HG02678 (cell line): ENCODE measurements at regions not wholly inside any gene's neighbourhood (a gene's known extent, or its start where the extent isn't known, plus 50 kb on each side); places are given as distances from the start of the nearest gene placed in this dataset.
A peak's percentile ranks its signal among the peaks of the same experiment; 100 is the strongest.

Source experiments
- ATAC-seq: cut with Tn5 transposase; IDR thresholded peaks from one replicate; pipeline ENCODE4 v1.9.1; 2021; ENCODE audit warnings: mild to moderate bottlenecking, moderate library complexity; ENCODE audit not compliant: unreplicated experiment

GRCh38 chr14:58780605-58781004 lies 142.8 kb downstream of the DACT1 start:
- no peak for ATAC-seq

GRCh38 chr14:58782011-58782410 lies 144.2 kb downstream of the DACT1 start:
- no peak for ATAC-seq

GRCh38 chr14:58783792-58784511 lies 146.2 kb downstream of the DACT1 start:
- no peak for ATAC-seq

- no peak for ATAC-seq
Measured at GRCh38 chr14:58784931-58785330, 147.2 kb downstream of the DACT1 start.

GRCh38 chr14:58785701-58786100 lies 147.9 kb downstream of the DACT1 start:
- ATAC-seq = no peak

GRCh38 chr14:58787592-58787991 lies 149.8 kb downstream of the DACT1 start:
- ATAC-seq = no peak

GRCh38 chr14:58788655-58789503 lies 151.1 kb downstream of the DACT1 start:
- ATAC-seq = no peak

- no peak for ATAC-seq
Measured at GRCh38 chr14:58789736-58790135, 152.0 kb downstream of the DACT1 start.

GRCh38 chr14:58792416-58792815 lies 154.7 kb downstream of the DACT1 start:
- no peak for ATAC-seq

- ATAC-seq = no peak
Measured at GRCh38 chr14:58793131-58793740, 155.5 kb downstream of the DACT1 start.

- ATAC-seq = no peak
Measured at GRCh38 chr14:58794993-58795762, 157.4 kb downstream of the DACT1 start.

GRCh38 chr14:58796242-58797009 lies 158.7 kb downstream of the DACT1 start:
- peak; percentile 26 for ATAC-seq

- peak; percentile 80 for ATAC-seq
Measured at GRCh38 chr14:58797010-58797429, 159.3 kb downstream of the DACT1 start.

- ATAC-seq = no peak
Measured at GRCh38 chr14:58798173-58798572, 160.4 kb downstream of the DACT1 start.

GRCh38 chr14:58801086-58801485 lies 163.3 kb downstream of the DACT1 start:
- no peak for ATAC-seq

- no peak for ATAC-seq
Measured at GRCh38 chr14:58805057-58805456, 167.3 kb downstream of the DACT1 start.

- no peak for ATAC-seq
Measured at GRCh38 chr14:58805605-58806409, 168.0 kb downstream of the DACT1 start.

- ATAC-seq = no peak
Measured at GRCh38 chr14:58807191-58807590, 169.4 kb downstream of the DACT1 start.

- ATAC-seq = no peak
Measured at GRCh38 chr14:58808828-58809227, 171.1 kb downstream of the DACT1 start.
